Kidney (tissue), 13 donors: ENCODE measurements at regions not wholly inside any gene's neighbourhood (a gene's known extent, or its start where the extent isn't known, plus 50 kb on each side); places are given as distances from the start of the nearest gene placed in this dataset.

ENCODE experiments used
- DNase-seq, 5 donors: peaks; one replicate each; pipeline ENCODE4 v3.0.0-alpha.2; 2013 to 2020
- FAIRE-seq: peaks from 2 replicates; lab custom pipeline; 2012; peaks lifted over from hg19 to GRCh38; lab: Jason Lieb, UNC
- H3K27ac ChIP-seq, 2 donors: one replicate each; pipeline ENCODE4 v1.7.0; 2013; ENCODE audit warnings: low read depth in 2 of 2, low read length in 2 of 2, inconsistent platforms in 1 of 2
- H3K27me3 ChIP-seq: one replicate; pipeline ENCODE4 v1.7.1; 2013; ENCODE audit warnings: low read length, inconsistent platforms; ENCODE audit not compliant: control insufficient read depth, insufficient read depth
- H3K36me3 ChIP-seq, 3 donors: one replicate each; pipeline versions ENCODE4 v1.7.0 to v1.7.1; 2013; ENCODE audit warnings: low read length in 3 of 3, control low read depth in 1 of 3, inconsistent platforms in 1 of 3; ENCODE audit not compliant: insufficient read depth in 3 of 3, control insufficient read depth in 2 of 3
- H3K4me1 ChIP-seq, 3 donors: one replicate each; pipeline versions ENCODE4 v1.7.0 to v1.7.1; 2013; ENCODE audit warnings: low read length in 3 of 3, inconsistent platforms in 1 of 3, low read depth in 1 of 3; ENCODE audit not compliant: control insufficient read depth in 2 of 3, insufficient read depth in 2 of 3
- H3K4me3 ChIP-seq, 3 donors: one replicate each; pipeline versions ENCODE4 v1.7.0 to v1.8.1; 2013; ENCODE audit warnings: low read length in 3 of 3, control low read depth in 1 of 3, inconsistent platforms in 1 of 3
- H3K9ac ChIP-seq, 3 donors: one replicate each; pipeline versions ENCODE4 v1.7.0 to v1.7.1; 2013; ENCODE audit warnings: low read length in 3 of 3, control low read depth in 1 of 3, inconsistent platforms in 1 of 3
- H3K9me3 ChIP-seq, 3 donors: one replicate each; pipeline versions ENCODE4 v1.7.0 to v1.7.1; 2013; ENCODE audit warnings: low read length in 3 of 3, control low read depth in 1 of 3, inconsistent platforms in 1 of 3; ENCODE audit not compliant: control insufficient read depth in 2 of 3, insufficient read depth in 1 of 3
- CTCF ChIP-seq: IDR thresholded peaks from 3 replicates; pipeline ENCODE4 v1.5.1; 2012; ENCODE audit warnings: mild to moderate bottlenecking, moderate library complexity, borderline replicate concordance; ENCODE audit not compliant: insufficient read depth; ENCODE audit errors: extremely low read depth
- intact Hi-C: fragments of 100-400 bp; cut with DNase I; formaldehyde crosslinking; loops from one replicate; pipeline ENCODE4 v1.11.1; 2022
- donor health status: control.
- donor health status: control.
- donor health status: control.
- donor health status: control.
- donor health status: control.
- donor health status: DM: yes; HTN: yes; CAD: no.
- donor health status: Normal renal cell carcinoma (clear cell type).

GRCh38 chr11:44456544-44457300, 108.7 kb upstream of the CD82 start:
- FAIRE-seq (no peak), DNase-seq (peak in 4 of 5 donors; percentile 8 to 44 (median 22))
- no peak for TF ChIP-seq CTCF
- Histone ChIP-seq H3K4me1 (no peaks in the 10 kb centered on the region), H3K9me3 (peaks cover 0 to 4% (median 0%) of the 10 kb centered on the region in 3 donors), H3K27me3 (no peaks in the 10 kb centered on the region), H3K9ac (no peak overlapping the region), H3K27ac (no peak overlapping the region), H3K4me3 (no peak overlapping the region), H3K36me3 (no peaks in the 10 kb centered on the region)
- intact Hi-C loops: no loop called here

GRCh38 chr11:44457862-44458261, 107.6 kb upstream of the CD82 start:
- H3K4me1 ChIP-seq: no peaks in the 10 kb centered on the region
- no peak for TF ChIP-seq CTCF
- FAIRE-seq (no peak), DNase-seq (peak in 1 of 5 donors; percentile 16)
- H3K27me3 ChIP-seq: no peaks in the 10 kb centered on the region
- intact Hi-C loops: no loop called here
- no peak overlapping the region for H3K27ac ChIP-seq
- no peak overlapping the region for H3K4me3 ChIP-seq
- no peaks in the 10 kb centered on the region for H3K36me3 ChIP-seq
- H3K9ac ChIP-seq: no peak overlapping the region
- H3K9me3 ChIP-seq: peaks cover 0 to 4% (median 0%) of the 10 kb centered on the region in 3 donors

GRCh38 chr11:44463751-44464150, 101.7 kb upstream of the CD82 start:
- no peaks in the 10 kb centered on the region for H3K27me3 ChIP-seq
- no peak for DNase-seq
- H3K27ac ChIP-seq: no peak overlapping the region
- peaks cover 0 to 4% (median 0%) of the 10 kb centered on the region in 3 donors for H3K9me3 ChIP-seq
- intact Hi-C loops: no loop called here
- no peaks in the 10 kb centered on the region for H3K4me1 ChIP-seq
- TF ChIP-seq CTCF: no peak
- H3K9ac ChIP-seq: no peak overlapping the region
- H3K4me3 ChIP-seq: no peak overlapping the region
- H3K36me3 ChIP-seq: no peaks in the 10 kb centered on the region
- no peak for FAIRE-seq
